ENCODE measurements at regions not wholly inside any gene's neighbourhood (a gene's known extent, or its start where the extent isn't known, plus 50 kb on each side); places are given as distances from the start of the nearest gene placed in this dataset.

- DNase-seq (ENCODE audit: low read depth), result no peak
Measured at GRCh38 chr13:106712381-106712780, 144.4 kb upstream of the ARGLU1 start.

- no peak for DNase-seq (ENCODE audit: low read depth)
Measured at GRCh38 chr13:106710266-106710665, 142.3 kb upstream of the ARGLU1 start.

- DNase-seq (ENCODE audit: low read depth), result no peak
Measured at GRCh38 chr13:106709522-106709921, 141.6 kb upstream of the ARGLU1 start.

- no peak for DNase-seq (ENCODE audit: low read depth)
Measured at GRCh38 chr13:106702505-106702904, 134.6 kb upstream of the ARGLU1 start.

- no peak for DNase-seq (ENCODE audit: low read depth)
Measured at GRCh38 chr13:106701771-106702341, 133.9 kb upstream of the ARGLU1 start.

- DNase-seq (ENCODE audit: low read depth), result no peak
Measured at GRCh38 chr13:106700439-106700838, 132.5 kb upstream of the ARGLU1 start.

- no peak for DNase-seq (ENCODE audit: low read depth)
Measured at GRCh38 chr13:106700007-106700406, 132.1 kb upstream of the ARGLU1 start.

- no peak for DNase-seq (ENCODE audit: low read depth)
Measured at GRCh38 chr13:106699311-106699710, 131.4 kb upstream of the ARGLU1 start.

- DNase-seq (ENCODE audit: low read depth), result no peak
Measured at GRCh38 chr13:106696719-106697118, 128.8 kb upstream of the ARGLU1 start.

- DNase-seq (ENCODE audit: low read depth), result no peak
Measured at GRCh38 chr13:106696140-106696539, 128.2 kb upstream of the ARGLU1 start.

- no peak for DNase-seq (ENCODE audit: low read depth)
Measured at GRCh38 chr13:106695139-106695538, 127.2 kb upstream of the ARGLU1 start.

- no peak for DNase-seq (ENCODE audit: low read depth)
Measured at GRCh38 chr13:106691861-106692260, 123.9 kb upstream of the ARGLU1 start.

GRCh38 chr13:106691341-106691740, 123.4 kb upstream of the ARGLU1 start:
- DNase-seq (ENCODE audit: low read depth), result no peak

GRCh38 chr13:106690779-106691178, 122.8 kb upstream of the ARGLU1 start:
- DNase-seq (ENCODE audit: low read depth), result no peak

- no peak for DNase-seq (ENCODE audit: low read depth)
Measured at GRCh38 chr13:106689906-106690305, 122.0 kb upstream of the ARGLU1 start.

- no peak for DNase-seq (ENCODE audit: low read depth)
Measured at GRCh38 chr13:106688940-106689339, 121.0 kb upstream of the ARGLU1 start.

- DNase-seq (ENCODE audit: low read depth), result no peak
Measured at GRCh38 chr13:106686163-106686562, 118.2 kb upstream of the ARGLU1 start.

- no peak for DNase-seq (ENCODE audit: low read depth)
Measured at GRCh38 chr13:106685143-106685542, 117.2 kb upstream of the ARGLU1 start.

GRCh38 chr13:106683918-106684317, 116.0 kb upstream of the ARGLU1 start:
- no peak for DNase-seq (ENCODE audit: low read depth)

- no peak for DNase-seq (ENCODE audit: low read depth)
Measured at GRCh38 chr13:106683179-106683578, 115.2 kb upstream of the ARGLU1 start.

- DNase-seq (ENCODE audit: low read depth), result no peak
Measured at GRCh38 chr13:106681997-106682396, 114.1 kb upstream of the ARGLU1 start.

- no peak for DNase-seq (ENCODE audit: low read depth)
Measured at GRCh38 chr13:106681536-106681935, 113.6 kb upstream of the ARGLU1 start.

- DNase-seq (ENCODE audit: low read depth), result no peak
Measured at GRCh38 chr13:106680796-106681472, 113.0 kb upstream of the ARGLU1 start.

Measured in stimulated activated CD4-positive, alpha-beta T cell treated with anti-CD3 and anti-CD28 coated beads, Interleukin-2, amount 100 ng/mL, for 4 hours (primary cell).